GM12873 (cell line): ENCODE measurements at regions not wholly inside any gene's neighbourhood (a gene's known extent, or its start where the extent isn't known, plus 50 kb on each side); places are given as distances from the start of the nearest gene placed in this dataset.

Source experiments
- CTCF ChIP-seq: IDR thresholded peaks from 2 replicates; pipeline ENCODE4 v1.5.1; 2012; ENCODE audit warnings: low read depth, mild to moderate bottlenecking, moderate library complexity, low read length, control low read depth; ENCODE audit not compliant: insufficient read depth; ENCODE audit errors: missing control alignments

GRCh38 chr18:56545464-56545863 lies 92.9 kb downstream of the TXNL1 start:
- TF ChIP-seq CTCF = no peak

GRCh38 chr18:56542476-56542875 lies 95.9 kb downstream of the TXNL1 start:
- no peak for TF ChIP-seq CTCF

GRCh38 chr18:56541793-56542192 lies 96.6 kb downstream of the TXNL1 start:
- TF ChIP-seq CTCF = no peak

- TF ChIP-seq CTCF = no peak
Observed at GRCh38 chr18:56541340-56541739, 97.1 kb downstream of the TXNL1 start.

GRCh38 chr18:56538746-56539145 lies 99.6 kb downstream of the TXNL1 start:
- no peak for TF ChIP-seq CTCF

GRCh38 chr18:56532176-56532840 lies 106.1 kb downstream of the TXNL1 start:
- TF ChIP-seq CTCF = no peak

GRCh38 chr18:56522816-56523215 lies 115.6 kb downstream of the TXNL1 start:
- TF ChIP-seq CTCF = no peak

- TF ChIP-seq CTCF = no peak
Observed at GRCh38 chr18:56521263-56521662, 117.1 kb downstream of the TXNL1 start.
